MM.1S (cell line): ENCODE measurements at regions not wholly inside any gene's neighbourhood (a gene's known extent, or its start where the extent isn't known, plus 50 kb on each side); places are given as distances from the start of the nearest gene placed in this dataset.

ENCODE experiments used
- EZH2 ChIP-seq: fragments of 300-600 bp; sonication (generic); optimal IDR thresholded peaks from 2 replicates; pipeline ENCODE3; 2017; ENCODE audit warnings: low read depth, mild to moderate bottlenecking, antibody characterized with exemption, low read length, mixed read lengths
- TF ChIP-seq, protein P1 (sequence below): fragments of 300-600 bp; sonication (generic); IDR thresholded peaks from 2 replicates; pipeline ENCODE4 v1.5.1; 2016; ENCODE audit warnings: antibody characterized with exemption, low read length, mixed read lengths

DNA sequence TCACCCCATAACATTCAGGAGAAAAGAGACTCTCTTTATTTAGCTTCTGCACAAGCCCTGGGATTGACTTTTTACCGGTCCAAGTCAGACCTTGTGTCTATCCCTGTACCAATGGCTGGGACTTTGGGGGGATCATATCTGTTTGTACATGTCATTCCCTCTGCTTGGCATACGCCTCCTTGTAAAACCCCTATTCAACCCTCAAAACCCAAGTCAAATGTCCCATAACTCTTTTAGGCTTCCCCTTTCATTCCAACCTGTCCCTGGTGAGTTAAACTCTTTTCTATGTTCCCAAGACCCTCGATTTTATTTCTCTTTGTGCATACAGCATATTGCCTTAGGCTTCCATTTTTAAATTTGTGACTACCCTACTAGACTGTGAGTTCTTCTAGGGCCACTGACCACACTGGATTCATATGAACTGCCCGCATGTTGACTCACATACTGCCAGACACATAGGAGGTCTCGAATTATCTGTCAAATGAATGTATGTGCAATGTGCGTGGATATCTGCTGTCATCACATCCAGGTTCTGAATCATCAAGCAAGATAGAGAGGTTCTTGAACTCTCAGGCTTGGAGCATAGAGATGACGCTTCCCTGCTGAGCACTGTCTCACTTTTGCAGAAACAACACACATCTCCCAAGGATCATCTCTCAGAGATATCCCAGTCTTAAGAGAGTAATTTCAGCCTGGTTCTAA, 548.6 kb upstream of the TBX3 start:
- TF ChIP-seq, protein P1, sequence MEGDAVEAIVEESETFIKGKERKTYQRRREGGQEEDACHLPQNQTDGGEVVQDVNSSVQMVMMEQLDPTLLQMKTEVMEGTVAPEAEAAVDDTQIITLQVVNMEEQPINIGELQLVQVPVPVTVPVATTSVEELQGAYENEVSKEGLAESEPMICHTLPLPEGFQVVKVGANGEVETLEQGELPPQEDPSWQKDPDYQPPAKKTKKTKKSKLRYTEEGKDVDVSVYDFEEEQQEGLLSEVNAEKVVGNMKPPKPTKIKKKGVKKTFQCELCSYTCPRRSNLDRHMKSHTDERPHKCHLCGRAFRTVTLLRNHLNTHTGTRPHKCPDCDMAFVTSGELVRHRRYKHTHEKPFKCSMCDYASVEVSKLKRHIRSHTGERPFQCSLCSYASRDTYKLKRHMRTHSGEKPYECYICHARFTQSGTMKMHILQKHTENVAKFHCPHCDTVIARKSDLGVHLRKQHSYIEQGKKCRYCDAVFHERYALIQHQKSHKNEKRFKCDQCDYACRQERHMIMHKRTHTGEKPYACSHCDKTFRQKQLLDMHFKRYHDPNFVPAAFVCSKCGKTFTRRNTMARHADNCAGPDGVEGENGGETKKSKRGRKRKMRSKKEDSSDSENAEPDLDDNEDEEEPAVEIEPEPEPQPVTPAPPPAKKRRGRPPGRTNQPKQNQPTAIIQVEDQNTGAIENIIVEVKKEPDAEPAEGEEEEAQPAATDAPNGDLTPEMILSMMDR = no peak
- TF ChIP-seq EZH2 = no peak
